ENCODE measurements at regions not wholly inside any gene's neighbourhood (a gene's known extent, or its start where the extent isn't known, plus 50 kb on each side); places are given as distances from the start of the nearest gene placed in this dataset.
"Not testable (repeated sequence)": the region's sequence is repeated elsewhere in the genome, so short reads cannot be mapped to it uniquely, and the experiment has no call there.

GRCh38 chr2:182477774-182478173 is 50.9 kb upstream of the PDE1A start:
- no peak for DNase-seq

GRCh38 chr2:182481676-182482075 is 54.8 kb upstream of the PDE1A start:
- no peak for DNase-seq

- DNase-seq = no peak
Observed at GRCh38 chr2:182482511-182482910, 55.7 kb upstream of the PDE1A start.

- no peak for DNase-seq
Observed at GRCh38 chr2:182496596-182496995, 69.8 kb upstream of the PDE1A start.

- no peak for DNase-seq
Observed at GRCh38 chr2:182499706-182500470, 73.1 kb upstream of the PDE1A start.

GRCh38 chr2:182503886-182504285 is 77.0 kb upstream of the PDE1A start:
- no peak for DNase-seq

- DNase-seq = no peak
Observed at GRCh38 chr2:182504903-182505302, 78.1 kb upstream of the PDE1A start.

- no peak for DNase-seq
Observed at GRCh38 chr2:182506606-182507005, 79.8 kb upstream of the PDE1A start.

- DNase-seq = not testable (repeated sequence)
Observed at GRCh38 chr2:182508583-182508982, 81.7 kb upstream of the PDE1A start.

- peak; percentile 22 for DNase-seq
Observed at GRCh38 chr2:182509216-182509615, 82.4 kb upstream of the PDE1A start.

- no peak for DNase-seq
Observed at GRCh38 chr2:182521453-182522404, 94.9 kb upstream of the PDE1A start.

GRCh38 chr2:182522405-182522896 is 95.6 kb upstream of the PDE1A start:
- DNase-seq = peak; percentile 79

- DNase-seq = peak; percentile 62
Observed at GRCh38 chr2:182522972-182523473, 96.2 kb upstream of the PDE1A start.

- no peak for DNase-seq
Observed at GRCh38 chr2:182530636-182531035, 103.8 kb upstream of the PDE1A start.

- no peak for DNase-seq
Observed at GRCh38 chr2:182540252-182540651, 113.4 kb upstream of the PDE1A start.

- no peak for DNase-seq
Observed at GRCh38 chr2:182541268-182541667, 114.4 kb upstream of the PDE1A start.

- DNase-seq = no peak
Observed at GRCh38 chr2:182542501-182543258, 115.8 kb upstream of the PDE1A start.

- DNase-seq = peak; percentile 5
Observed at GRCh38 chr2:182543741-182544525, 117.1 kb upstream of the PDE1A start.

GRCh38 chr2:182545420-182546167 is 118.8 kb upstream of the PDE1A start:
- no peak for DNase-seq

GRCh38 chr2:182548031-182548950 is 121.5 kb upstream of the PDE1A start:
- DNase-seq = no peak

Data from NCI-H2171 (cell line).